GM18511 (cell line): ENCODE measurements at regions not wholly inside any gene's neighbourhood (a gene's known extent, or its start where the extent isn't known, plus 50 kb on each side); places are given as distances from the start of the nearest gene placed in this dataset.
"Not testable (repeated sequence)": the region's sequence is repeated elsewhere in the genome, so short reads cannot be mapped to it uniquely, and the experiment has no call there.

Experiments
- ATAC-seq: cut with Tn5 transposase; IDR thresholded peaks from one replicate; pipeline ENCODE4 v1.9.1; 2021; ENCODE audit warnings: mild to moderate bottlenecking, moderate library complexity; ENCODE audit not compliant: unreplicated experiment

DNA sequence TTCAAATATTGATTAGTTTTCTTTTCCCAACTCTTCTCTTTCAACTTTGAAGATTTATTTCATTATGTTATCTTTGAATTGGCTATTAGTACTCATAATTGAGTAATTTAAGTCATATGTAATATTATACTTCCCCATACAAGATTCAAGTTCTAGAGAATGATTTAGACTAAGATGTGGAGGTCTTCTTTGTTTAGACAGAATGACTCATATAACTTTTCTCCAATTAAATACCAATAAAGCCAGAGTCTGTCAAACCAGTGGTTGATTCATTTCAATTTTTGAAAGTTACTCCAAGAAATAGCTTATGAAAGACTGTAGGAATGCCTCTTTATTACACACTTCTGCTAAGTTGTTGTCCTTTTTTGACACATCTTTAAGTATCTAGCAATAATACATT is 115.8 kb upstream of the SLC35F3 start:
- no peak for ATAC-seq

DNA sequence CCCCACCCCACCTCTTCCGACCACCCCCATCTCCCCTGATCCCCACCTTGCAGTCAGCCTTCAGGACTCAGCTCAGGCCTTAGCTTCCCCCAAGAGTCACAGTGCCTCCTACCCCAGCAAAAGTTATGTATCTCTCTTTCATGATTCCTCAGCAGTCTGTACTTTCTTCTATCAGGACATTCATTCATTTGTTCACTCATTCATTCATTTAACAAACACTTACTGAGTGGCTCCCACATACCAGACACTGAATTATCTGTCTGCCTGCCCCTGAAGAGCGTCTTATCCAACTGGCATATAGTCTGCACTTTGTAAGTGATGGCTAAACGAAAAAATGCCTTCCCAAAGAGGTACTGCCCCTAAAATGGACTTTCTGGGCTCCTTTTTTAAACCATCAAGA is 114.4 kb upstream of the SLC35F3 start:
- no peak for ATAC-seq

DNA sequence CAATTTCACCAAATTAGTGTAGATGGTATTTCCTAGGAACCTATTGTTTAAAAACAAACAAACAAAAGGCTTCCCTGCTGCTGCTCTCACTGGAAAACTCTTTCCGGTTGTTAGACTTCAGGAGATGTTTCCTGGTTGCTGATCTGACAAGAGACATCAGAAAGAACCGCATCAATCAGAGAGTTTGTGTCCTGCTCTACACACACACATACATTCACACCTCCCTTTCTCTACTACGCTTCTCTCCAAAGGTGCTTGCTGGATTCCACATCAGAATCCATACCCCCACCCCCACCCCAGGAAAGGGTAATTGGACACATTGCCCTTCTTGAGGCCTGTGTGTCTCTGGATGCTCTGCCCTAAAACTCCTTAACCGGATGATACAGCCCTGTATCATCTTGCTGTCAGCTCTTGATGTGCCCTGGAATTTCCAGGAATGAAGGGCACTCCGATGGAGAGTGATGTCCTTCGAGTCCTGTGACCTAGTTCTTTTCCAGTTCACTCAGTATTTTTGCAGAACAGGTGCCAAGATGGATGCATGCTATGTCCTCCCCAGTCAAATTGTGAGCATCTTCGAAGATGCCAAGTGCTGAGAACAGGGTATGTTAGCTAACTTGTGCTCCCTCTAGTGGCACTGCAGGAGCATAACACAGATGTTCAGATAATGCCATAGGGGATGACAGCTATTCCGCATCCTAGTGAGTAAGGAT is 113.7 kb upstream of the SLC35F3 start:
- peak; percentile 90 for ATAC-seq

DNA sequence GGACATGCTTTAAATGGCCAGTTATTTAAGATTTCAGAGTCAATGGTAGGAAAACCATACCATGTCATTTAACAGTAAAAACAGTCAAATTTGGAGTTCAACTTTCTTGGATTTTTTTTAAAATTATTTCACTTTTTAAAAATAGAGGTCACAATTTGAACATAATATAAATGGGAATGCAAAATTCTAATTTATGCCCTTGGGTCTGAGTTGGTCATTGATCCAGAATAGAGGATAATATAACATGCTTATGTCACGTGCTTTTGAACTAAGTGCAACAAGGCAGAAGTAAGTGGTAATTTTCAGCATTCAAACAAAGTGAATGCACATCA is 113.1 kb upstream of the SLC35F3 start:
- no peak for ATAC-seq

DNA sequence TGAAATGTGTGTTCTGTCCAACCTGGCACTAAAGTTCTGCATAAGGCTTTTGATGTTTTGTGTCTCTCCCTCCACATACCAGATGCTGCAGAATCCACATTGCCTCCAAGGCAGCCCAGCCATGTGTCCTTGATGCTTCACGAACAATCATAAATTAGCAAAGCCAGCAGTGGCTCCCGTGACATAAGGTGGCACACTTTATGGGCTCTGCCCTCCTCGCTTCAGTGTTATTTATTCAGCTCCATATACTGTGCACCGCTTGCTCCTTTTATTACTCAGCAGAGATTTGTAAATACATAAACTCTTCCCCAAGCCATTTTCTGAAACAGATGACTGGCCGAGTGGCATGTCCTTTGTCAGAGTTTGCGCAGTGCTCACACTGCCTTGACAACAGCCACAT is 112.8 kb upstream of the SLC35F3 start:
- no peak for ATAC-seq

DNA sequence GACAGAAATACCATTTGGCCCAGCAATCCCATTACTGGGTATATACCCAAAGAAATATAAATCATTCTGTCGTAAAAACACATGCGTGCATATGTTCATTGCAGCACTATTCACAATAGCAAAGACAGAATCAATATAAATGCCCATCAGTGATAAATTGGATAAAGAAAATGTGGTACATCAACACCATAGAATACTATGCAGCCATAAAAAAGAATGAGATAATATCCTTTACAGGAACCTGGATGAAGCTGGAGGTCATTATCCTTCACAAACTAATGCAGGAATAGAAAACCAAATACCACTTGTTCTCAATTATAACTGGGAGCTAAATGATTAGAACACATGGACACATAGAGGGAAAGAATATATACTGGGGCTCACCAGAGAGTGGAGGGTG is 109.6 kb upstream of the SLC35F3 start:
- no peak for ATAC-seq

DNA sequence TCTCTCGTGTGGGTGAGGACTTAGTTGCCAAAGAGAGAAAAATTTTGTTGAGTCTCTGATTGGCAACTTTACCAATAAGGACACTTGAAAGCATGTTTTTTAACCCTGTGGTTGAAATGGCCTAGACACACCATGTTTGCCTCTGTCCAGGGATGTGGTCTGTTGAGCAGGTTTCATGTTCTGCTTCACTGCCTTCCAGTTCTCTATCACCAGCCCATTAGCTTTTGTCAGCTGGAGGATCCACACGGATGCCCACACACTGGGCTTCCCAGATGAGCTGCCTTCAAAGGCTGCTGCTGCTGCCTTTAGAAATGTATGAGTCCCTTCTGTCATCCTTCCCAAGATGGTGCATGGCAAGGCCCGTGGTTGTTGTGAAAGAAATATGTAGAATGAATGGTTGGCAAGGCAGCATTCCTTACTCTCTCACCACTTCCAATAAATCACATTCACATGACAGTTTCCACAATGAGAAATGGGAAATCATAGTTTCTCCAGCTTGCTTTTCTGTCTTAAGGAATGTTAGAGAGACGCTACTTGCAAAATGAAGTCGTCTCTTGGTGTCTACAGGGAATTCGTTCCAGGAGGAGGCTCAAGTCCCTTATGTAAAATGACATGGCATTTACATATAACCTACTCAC is 108.2 kb upstream of the SLC35F3 start:
- ATAC-seq: peak; percentile 66

DNA sequence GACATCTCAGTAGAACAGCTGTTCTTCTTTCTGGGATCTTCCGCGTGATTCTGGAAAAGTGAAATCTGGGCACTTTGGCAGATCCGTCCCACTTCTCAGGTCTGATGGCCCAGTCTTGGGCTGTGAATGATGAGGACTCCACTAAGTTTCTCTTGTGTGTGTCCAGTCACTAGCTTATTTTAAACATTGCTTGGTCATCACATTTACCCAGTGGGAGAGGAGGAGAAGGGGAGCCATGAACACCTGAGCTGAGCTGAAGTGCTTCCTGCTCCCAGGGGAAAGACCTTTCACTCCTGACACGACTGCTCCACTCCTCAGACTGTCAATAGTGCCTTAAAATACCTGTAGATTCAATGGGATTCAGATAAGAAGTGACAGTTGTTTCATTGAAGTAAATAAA is 101.9 kb upstream of the SLC35F3 start:
- ATAC-seq: no peak

DNA sequence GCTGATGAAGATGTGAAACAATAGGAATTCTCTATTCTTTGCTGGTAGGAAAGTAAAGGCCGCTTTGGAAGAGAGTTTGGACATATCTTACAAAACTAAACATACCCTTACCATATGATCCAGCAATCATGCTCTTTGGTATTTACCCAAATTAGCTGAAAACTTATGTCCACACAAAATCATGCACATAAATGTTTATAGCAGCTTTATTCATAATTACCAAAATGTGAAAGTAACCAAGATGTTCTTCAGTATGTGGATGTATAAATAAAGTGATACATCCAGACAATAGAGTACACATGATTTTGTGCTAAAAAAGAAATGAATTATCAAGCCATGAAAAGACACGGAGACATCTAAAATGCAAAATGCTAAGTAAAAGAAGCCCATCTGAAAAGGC is 98.7 kb upstream of the SLC35F3 start:
- ATAC-seq: no peak

DNA sequence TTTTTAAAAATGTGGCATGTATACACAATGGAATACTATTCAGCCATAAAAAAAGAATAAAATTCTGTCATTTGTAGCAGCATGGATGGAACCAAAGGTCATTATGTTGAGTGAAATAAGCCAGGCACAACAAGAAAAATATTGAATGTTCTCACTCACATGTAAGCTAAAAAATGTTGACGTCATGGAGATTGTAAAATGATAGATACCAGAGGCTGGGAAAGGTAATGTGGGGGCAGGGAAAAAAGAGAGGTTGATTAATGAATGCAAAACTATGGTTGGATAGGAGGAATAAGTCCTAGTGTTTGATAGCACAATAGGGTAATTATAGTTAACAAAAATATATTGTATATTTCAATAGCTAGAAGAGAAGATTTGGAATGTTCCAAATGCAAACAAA is 89.1 kb upstream of the SLC35F3 start:
- no peak for ATAC-seq

DNA sequence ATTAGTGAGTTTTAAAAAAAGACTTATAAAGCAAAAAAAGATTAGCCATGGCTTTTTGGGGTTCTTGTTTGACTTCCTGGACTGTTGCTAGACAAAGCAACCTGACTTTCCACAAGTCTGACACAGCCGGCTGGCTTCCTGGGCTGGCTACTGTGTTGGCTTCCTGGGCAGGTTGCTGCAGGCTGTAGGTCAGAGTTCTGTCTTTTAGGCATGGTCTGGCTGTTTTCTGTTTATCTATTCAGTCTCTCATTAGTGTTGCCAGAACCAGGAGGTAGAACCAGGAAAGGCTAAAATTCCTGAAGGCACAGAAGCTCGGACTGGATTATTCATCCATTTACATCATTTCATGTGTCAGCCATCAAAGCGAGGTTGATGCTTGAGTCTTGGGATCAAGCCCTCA is 88.6 kb upstream of the SLC35F3 start:
- ATAC-seq: no peak

DNA sequence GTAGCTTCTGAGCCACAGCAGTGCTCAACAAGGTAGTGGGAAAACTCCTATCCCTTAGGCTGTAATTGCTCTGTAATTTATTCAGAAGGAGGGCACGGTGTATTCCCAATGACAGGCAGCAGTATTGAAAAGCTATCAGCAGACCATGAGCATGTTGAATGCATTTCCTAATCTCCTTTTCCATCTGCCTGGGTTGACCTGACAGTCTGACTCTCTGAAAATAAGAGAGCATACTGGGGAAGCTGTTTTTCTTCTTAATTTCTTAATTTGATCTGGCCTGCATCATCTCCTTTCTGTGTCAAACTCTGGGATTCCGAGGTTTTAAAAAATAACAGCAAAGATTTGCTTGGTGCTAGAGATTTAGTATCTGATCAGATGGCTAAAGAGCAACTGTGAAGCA is 88.1 kb upstream of the SLC35F3 start:
- no peak for ATAC-seq

DNA sequence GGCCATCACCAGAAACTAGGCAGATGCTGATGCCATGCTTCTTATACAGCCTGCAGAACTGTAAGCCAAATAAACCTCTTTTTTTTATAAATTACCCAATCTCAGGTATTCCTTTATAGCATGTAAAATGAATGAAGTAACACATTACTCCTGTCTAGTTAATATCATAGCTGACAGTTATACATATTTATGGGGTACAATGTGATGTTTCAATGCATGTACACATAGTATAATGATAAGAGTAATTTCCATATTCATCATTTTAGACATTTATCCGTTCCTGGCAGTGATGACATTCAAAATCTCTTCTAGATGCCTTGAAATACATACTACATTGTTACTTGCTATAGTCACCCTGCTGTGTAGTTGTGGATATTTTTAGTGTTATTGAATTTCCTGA is 85.4 kb upstream of the SLC35F3 start:
- no peak for ATAC-seq

DNA sequence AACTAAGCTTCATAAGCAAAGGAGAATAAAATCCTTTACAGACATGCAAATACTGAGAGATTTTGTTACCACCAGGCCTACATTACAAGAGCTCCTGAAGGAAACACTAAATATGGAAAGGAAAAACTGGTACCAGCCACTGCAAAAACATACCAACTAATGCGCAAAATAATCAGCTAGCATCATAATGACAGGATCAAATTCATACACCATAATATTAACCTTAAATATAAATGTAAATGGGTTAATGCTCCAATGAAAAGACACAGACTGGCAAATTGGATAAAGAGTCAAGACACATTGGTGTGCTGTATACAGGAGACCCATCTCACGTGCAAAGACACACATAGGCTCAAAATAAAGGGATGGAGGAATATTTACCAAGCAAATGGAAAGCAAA is 80.3 kb upstream of the SLC35F3 start:
- ATAC-seq: not testable (repeated sequence)

DNA sequence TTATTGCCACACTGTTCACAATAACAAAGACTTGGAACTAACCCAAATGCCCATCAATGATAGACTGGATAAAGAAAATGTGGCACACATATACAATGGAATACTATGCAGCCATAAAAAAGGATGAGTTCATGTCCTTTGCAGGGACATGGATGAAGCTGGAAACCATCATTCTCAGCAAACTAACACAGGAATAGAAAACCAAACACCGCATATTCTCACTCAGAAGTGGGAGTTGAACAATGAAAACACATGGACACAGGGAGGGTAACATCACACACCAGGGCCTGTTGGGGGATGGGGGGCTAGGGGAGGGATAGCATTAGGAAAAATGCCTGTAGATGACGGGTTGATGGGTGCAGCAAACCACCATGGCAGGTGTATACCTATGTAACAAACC is 76.5 kb upstream of the SLC35F3 start:
- not testable (repeated sequence) for ATAC-seq

DNA sequence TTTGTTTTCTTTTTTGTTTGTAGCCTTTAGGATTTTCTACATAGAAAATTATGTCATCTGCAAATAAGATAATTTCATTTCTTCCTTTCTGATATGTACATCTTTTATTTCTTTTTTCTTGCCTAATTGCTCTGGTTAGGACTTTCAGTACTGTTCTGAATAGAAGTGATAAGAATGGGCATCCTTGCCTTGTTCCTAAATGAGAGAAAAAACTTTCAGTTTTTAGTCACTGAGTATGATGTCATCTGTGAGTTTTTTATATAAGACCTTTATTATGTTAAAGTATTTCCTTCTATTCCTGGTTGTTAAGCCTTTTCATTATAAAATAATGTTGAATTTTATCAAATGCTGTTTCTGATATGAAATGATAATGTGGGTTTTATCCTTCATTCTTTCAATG is 76.0 kb upstream of the SLC35F3 start:
- ATAC-seq: no peak

DNA sequence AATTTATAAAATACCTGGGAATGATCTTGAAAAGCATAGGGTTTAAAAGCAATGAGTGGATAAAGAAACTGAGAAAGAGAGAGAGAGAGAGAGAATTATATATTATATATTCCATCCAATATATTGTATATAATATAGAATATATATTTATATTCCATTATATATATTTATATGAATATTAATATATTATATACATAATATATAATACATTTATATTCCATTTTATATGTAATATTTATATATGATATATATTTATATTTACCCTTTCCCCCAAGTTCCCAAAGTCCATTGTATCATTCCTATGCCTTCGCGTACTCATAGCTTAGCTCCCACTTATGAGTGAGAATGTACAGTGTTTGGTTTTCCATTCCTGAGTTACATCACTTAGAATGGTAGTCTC is 69.9 kb upstream of the SLC35F3 start:
- ATAC-seq: no peak

DNA sequence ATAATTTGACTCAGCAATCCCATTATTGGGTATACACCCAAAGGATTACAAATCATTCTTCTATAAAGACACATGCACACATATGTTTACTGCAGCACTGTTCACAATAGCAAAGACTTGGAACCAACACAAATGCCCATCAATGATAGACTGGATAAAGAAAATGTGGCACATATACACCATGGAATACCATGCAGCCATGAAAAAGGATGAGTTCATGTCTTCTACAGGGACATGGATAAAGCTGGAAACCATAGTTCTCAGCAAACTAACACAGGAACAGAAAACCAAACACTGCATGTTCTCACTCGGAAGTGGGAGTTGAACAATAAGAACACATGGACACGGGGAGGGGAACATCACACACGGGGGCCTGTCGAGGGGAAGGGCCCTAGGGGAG is 66.3 kb upstream of the SLC35F3 start:
- ATAC-seq: not testable (repeated sequence)

DNA sequence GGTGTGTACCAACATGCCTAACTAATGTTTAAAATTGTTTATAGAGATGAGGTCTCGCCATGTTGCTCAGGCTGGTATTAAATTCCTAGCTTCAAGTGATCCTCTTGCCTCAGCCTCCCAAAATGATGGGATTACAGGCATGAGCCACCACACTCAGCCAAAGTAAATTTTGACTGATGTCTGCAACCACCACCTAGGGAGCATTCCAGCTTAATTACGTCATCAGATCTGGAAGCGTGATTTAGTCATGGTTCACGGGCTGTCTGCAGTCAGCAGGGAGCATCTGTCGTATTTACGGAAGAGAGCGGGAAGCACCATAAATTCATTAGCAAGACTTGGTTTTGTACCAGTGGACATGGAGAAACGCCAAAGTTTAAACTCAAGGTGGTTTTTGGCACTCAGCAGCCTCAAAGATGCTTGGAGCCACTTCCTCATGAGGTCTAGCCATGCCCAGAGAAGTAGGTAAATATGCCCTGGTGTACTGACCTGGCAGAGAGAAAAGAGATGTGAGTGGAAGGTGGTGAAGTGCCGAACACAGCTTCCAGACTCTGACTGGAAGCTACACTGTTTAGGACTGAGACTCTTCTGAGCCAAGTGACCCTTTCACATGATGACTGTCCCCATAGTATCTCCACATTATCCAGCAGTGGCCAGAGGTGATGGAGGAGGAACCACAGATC is 60.8 kb upstream of the SLC35F3 start:
- no peak for ATAC-seq

DNA sequence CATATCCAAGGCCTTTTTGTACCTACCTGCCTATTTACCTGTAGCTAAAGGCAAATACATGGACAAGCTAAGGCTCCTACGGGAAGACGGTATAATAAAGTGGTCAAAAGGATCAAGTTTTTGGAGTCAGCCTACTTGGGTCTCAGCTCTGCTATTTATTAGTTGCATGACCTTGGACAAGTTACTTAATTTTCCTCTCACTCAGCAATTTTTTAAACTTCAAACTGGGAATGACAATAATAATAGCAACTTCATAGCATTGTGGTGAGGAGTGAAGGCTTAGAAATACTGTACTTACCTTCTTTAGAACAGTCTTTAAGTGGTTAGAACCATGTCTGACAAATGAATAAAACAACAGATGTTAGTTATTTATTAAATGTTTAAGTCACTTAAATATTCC is 60.2 kb upstream of the SLC35F3 start:
- ATAC-seq: no peak

DNA sequence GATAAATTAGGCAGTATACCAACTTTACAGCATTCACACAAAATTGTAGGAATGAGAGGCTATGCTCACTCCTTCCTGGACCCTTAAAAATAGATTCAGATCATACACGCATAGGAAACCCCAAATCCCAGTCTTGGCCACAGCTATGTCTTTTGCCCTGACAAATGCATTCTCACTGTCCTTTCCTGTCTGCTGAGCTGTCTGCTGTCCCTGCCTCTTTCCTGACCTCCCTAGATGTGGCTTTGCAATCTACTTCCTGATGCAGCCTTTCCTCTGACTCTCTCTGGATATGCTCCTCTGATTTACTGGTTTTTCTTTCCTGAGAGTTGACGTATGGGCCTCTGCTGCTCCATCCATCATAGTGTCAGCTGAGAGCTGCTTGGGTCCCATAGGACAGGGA is 59.8 kb upstream of the SLC35F3 start:
- ATAC-seq: no peak
